Lower leg skin (tissue), 4 donors: ENCODE measurements at regions not wholly inside any gene's neighbourhood (a gene's known extent, or its start where the extent isn't known, plus 50 kb on each side); places are given as distances from the start of the nearest gene placed in this dataset.

Experiments
- DNase-seq, 2 donors: peaks; one replicate each; pipeline ENCODE4 v3.0.0-alpha.2; 2019; ENCODE audit warnings: low spot score in 2 of 2
- H3K4me3 ChIP-seq: fragments of 200-600 bp; sonication (generic); 2 replicates; pipeline ENCODE4 v1.5.1; 2017; ENCODE audit warnings: mild to moderate bottlenecking, low read depth; ENCODE audit not compliant: poor library complexity, severe bottlenecking
- CTCF ChIP-seq, 3 donors: fragments of 450-650 bp; IDR thresholded peaks; one replicate each; pipeline ENCODE4 v1.5.1; 2016; ENCODE audit warnings: antibody characterized with exemption in 3 of 3, mild to moderate bottlenecking in 3 of 3, moderate library complexity in 2 of 3
- POLR2A ChIP-seq, 2 donors: fragments of 450-650 bp; IDR thresholded peaks; one replicate each; pipeline ENCODE4 v1.6.1; 2016 to 2017; ENCODE audit warnings: antibody characterized with exemption in 2 of 2, mild to moderate bottlenecking in 1 of 2, moderate library complexity in 1 of 2
- WGBS, 2 donors: methylation state at CpG; one replicate each; pipeline ENCODE4 v1.1.5; 2018; 5-methylcytosine and 5-hydroxymethylcytosine counted together
- intact Hi-C: fragments of 100-400 bp; cut with DNase I; formaldehyde crosslinking; loops from one replicate; pipeline ENCODE4 v1.15.0; 2023; ENCODE audit warnings: low total_unique reads

- intact Hi-C loops = no loop called here
- TF ChIP-seq CTCF (IDR thresholded peaks at IDR 0.05) (no peak), POLR2A (IDR thresholded peaks at IDR 0.05) (no peak)
- no peak for DNase-seq
- H3K4me3 ChIP-seq = no peak overlapping the region
- 88 to 92% methylated on average over 2 of the region's 2 CpGs for WGBS, 2 donors
Observed at GRCh38 chr18:38466426-38466825, 900.8 kb upstream of the CELF4 start.

GRCh38 chr18:38464024-38464423, 898.4 kb upstream of the CELF4 start:
- intact Hi-C loops = no loop called here
- TF ChIP-seq CTCF (IDR thresholded peaks at IDR 0.05) = no peak
- no peak for TF ChIP-seq POLR2A (IDR thresholded peaks at IDR 0.05)
- H3K4me3 ChIP-seq = no peak overlapping the region
- 95% methylated on average over 1 of the region's 1 CpG for WGBS, 2 donors
- DNase-seq = no peak

- WGBS, 2 donors = 82 to 89% methylated on average over 4 of the region's 4 CpGs
- H3K4me3 ChIP-seq = no peak overlapping the region
- no peak for TF ChIP-seq CTCF (IDR thresholded peaks at IDR 0.05)
- no peak for TF ChIP-seq POLR2A (IDR thresholded peaks at IDR 0.05)
- DNase-seq = no peak
- intact Hi-C loops = no loop called here
Observed at GRCh38 chr18:38460657-38461056, 895.1 kb upstream of the CELF4 start.

- no peak overlapping the region for H3K4me3 ChIP-seq
- TF ChIP-seq CTCF (IDR thresholded peaks at IDR 0.05) (no peak), POLR2A (IDR thresholded peaks at IDR 0.05) (no peak)
- DNase-seq = no peak
- WGBS, 2 donors = 40 to 54% methylated on average over 14 of the region's 14 CpGs
- intact Hi-C loops = no loop called here
Observed at GRCh38 chr18:38459131-38459994, 893.8 kb upstream of the CELF4 start.

- 41 to 44% methylated on average over 3 of the region's 3 CpGs for WGBS, 2 donors
- intact Hi-C loops = no loop called here
- no peak for TF ChIP-seq CTCF (IDR thresholded peaks at IDR 0.05)
- no peak for TF ChIP-seq POLR2A (IDR thresholded peaks at IDR 0.05)
Observed at GRCh38 chr18:38458698-38459097, 893.1 kb upstream of the CELF4 start.

GRCh38 chr18:38456253-38456652, 890.7 kb upstream of the CELF4 start:
- WGBS, 2 donors = 66 to 74% methylated on average over 5 of the region's 5 CpGs
- intact Hi-C loops = no loop called here
- DNase-seq = no peak
- TF ChIP-seq CTCF (IDR thresholded peaks at IDR 0.05) (no peak), POLR2A (IDR thresholded peaks at IDR 0.05) (no peak)
- no peak overlapping the region for H3K4me3 ChIP-seq

More at GRCh38 chr18:38458698-38459097, 893.1 kb upstream of the CELF4 start:
- DNase-seq = no peak
- H3K4me3 ChIP-seq = no peak overlapping the region
